GM12874 (cell line): ENCODE measurements at regions not wholly inside any gene's neighbourhood (a gene's known extent, or its start where the extent isn't known, plus 50 kb on each side); places are given as distances from the start of the nearest gene placed in this dataset.
A peak's percentile ranks its signal among the peaks of the same experiment; 100 is the strongest.

ENCODE experiments used
- TF ChIP-seq, protein P1 (sequence below): IDR thresholded peaks from 2 replicates; pipeline ENCODE4 v1.5.1; 2011; ENCODE audit warnings: low read depth, mild to moderate bottlenecking, control low read depth, low read length, moderate library complexity; ENCODE audit not compliant: insufficient read depth

DNA sequence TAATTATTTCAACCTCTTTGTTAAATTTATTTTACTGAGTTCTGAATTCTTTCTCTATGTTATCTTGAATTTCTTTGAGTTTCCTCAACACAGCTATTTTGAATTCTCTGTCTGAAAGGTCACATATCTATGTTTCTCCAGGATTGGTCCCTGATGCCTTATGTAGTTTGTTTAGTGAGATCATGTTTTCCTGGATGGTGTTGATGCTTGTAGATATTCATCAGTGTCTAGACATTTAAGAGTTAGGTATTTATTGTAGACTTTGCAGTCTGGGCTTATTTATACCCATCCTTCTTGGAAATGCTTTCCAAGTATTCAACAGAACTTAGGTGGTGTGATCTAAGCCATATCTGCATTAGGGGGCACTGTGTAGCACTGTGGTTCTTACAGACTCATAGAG, 70.2 kb upstream of the SLC27A6 start:
- TF ChIP-seq, protein P1, sequence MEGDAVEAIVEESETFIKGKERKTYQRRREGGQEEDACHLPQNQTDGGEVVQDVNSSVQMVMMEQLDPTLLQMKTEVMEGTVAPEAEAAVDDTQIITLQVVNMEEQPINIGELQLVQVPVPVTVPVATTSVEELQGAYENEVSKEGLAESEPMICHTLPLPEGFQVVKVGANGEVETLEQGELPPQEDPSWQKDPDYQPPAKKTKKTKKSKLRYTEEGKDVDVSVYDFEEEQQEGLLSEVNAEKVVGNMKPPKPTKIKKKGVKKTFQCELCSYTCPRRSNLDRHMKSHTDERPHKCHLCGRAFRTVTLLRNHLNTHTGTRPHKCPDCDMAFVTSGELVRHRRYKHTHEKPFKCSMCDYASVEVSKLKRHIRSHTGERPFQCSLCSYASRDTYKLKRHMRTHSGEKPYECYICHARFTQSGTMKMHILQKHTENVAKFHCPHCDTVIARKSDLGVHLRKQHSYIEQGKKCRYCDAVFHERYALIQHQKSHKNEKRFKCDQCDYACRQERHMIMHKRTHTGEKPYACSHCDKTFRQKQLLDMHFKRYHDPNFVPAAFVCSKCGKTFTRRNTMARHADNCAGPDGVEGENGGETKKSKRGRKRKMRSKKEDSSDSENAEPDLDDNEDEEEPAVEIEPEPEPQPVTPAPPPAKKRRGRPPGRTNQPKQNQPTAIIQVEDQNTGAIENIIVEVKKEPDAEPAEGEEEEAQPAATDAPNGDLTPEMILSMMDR: no peak

DNA sequence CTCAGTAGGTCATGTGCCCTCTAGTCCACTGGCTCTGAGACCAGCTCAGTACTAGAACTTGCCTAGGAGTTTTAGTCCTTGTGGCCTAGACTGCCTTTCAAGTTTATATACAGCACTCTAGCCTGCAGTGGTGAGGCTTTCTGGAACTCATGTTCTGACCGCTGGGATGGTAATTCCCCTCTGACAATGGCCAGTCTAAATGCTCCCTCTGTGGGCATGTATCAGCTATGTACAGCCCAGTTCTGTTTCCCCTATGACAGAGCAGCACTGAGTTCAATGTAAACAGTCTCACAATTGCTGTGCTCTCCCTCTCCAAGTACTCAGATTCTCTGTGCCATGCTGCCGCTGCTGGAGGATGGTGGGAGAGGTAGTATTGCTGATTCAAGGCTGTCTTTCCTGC, 68.6 kb upstream of the SLC27A6 start:
- TF ChIP-seq, protein P1: no peak

- TF ChIP-seq, protein P1: no peak
Measured at GRCh38 chr5:128903550-128903949, 61.7 kb upstream of the SLC27A6 start.

GRCh38 chr5:128904805-128905567, 60.3 kb upstream of the SLC27A6 start:
- TF ChIP-seq, protein P1: no peak

GRCh38 chr5:128905568-128906110, 59.6 kb upstream of the SLC27A6 start:
- TF ChIP-seq, protein P1: peak; percentile 56

- TF ChIP-seq, protein P1: no peak
Measured at GRCh38 chr5:128913551-128913950, 51.7 kb upstream of the SLC27A6 start.
